SK-N-MC (cell line): ENCODE measurements at regions not wholly inside any gene's neighbourhood (a gene's known extent, or its start where the extent isn't known, plus 50 kb on each side); places are given as distances from the start of the nearest gene placed in this dataset.

ENCODE experiments used
- DNase-seq: peaks from one replicate; pipeline ENCODE4 v3.0.0-alpha.2; 2011; ENCODE audit warnings: low read depth, low spot score
- H3K27ac ChIP-seq: fragments of 200-600 bp; sonication (generic); 2 replicates; pipeline ENCODE4 v1.5.1; 2016; ENCODE audit warnings: mixed run types
- H3K36me3 ChIP-seq: fragments of 200-600 bp; sonication (generic); 2 replicates; pipeline ENCODE4 v1.6.1; 2017; ENCODE audit warnings: antibody characterized with exemption, low read length, mixed read lengths; ENCODE audit not compliant: insufficient read depth
- H3K4me3 ChIP-seq: fragments of 200-600 bp; sonication (generic); 2 replicates; pipeline ENCODE4 v1.5.1; 2016
- H3K9ac ChIP-seq: fragments of 200-600 bp; sonication (generic); 2 replicates; pipeline ENCODE4 v1.8.0; 2017; ENCODE audit warnings: mixed run types, mixed read lengths; ENCODE audit not compliant: insufficient read length
- H3K9me3 ChIP-seq: fragments of 200-600 bp; sonication (generic); 2 replicates; pipeline ENCODE4 v1.6.1; 2017; ENCODE audit warnings: low read depth, mild to moderate bottlenecking, antibody characterized with exemption, low read length, moderate library complexity, mixed read lengths
- EZH2 ChIP-seq: fragments of 200-600 bp; sonication (generic); IDR thresholded peaks from one replicate; pipeline ENCODE4 v1.6.1; 2017; ENCODE audit warnings: antibody characterized with exemption
- FOXP2 ChIP-seq: optimal IDR thresholded peaks from 2 replicates; pipeline ENCODE3; 2011; ENCODE audit warnings: mild to moderate bottlenecking, moderate library complexity; ENCODE audit not compliant: insufficient read depth; ENCODE audit errors: extremely low read length, control extremely low read depth
- POLR2AphosphoS5 ChIP-seq: IDR thresholded peaks from 2 replicates; pipeline ENCODE4 v1.6.1; 2012; ENCODE audit warnings: mild to moderate bottlenecking, low read depth, low read length, borderline replicate concordance

GRCh38 chr12:125263385-125263784, 198.2 kb downstream of the AACS start:
- no peak overlapping the region for H3K4me3 ChIP-seq
- H3K9ac ChIP-seq = no peak overlapping the region
- peaks cover 92% of the 10 kb centered on the region for H3K36me3 ChIP-seq
- no peak for DNase-seq
- no peaks in the 10 kb centered on the region for H3K9me3 ChIP-seq
- H3K27ac ChIP-seq = no peak overlapping the region
- TF ChIP-seq POLR2AphosphoS5 = no peak
- TF ChIP-seq FOXP2 = no peak
- TF ChIP-seq EZH2 = no peak

GRCh38 chr12:125267114-125267513, 201.9 kb downstream of the AACS start:
- no peak overlapping the region for H3K4me3 ChIP-seq
- no peak overlapping the region for H3K27ac ChIP-seq

GRCh38 chr12:125269276-125269675, 204.0 kb downstream of the AACS start:
- Histone ChIP-seq H3K9me3 (no peaks in the 10 kb centered on the region), H3K27ac (no peak overlapping the region), H3K36me3 (peaks cover 58% of the 10 kb centered on the region), H3K4me3 (no peak overlapping the region), H3K9ac (no peak overlapping the region)
- TF ChIP-seq POLR2AphosphoS5 (no peak), FOXP2 (no peak), EZH2 (no peak)
- DNase-seq = no peak

More at GRCh38 chr12:125267114-125267513, 201.9 kb downstream of the AACS start:
- no peak for DNase-seq
- no peak overlapping the region for H3K9ac ChIP-seq
- TF ChIP-seq EZH2 (no peak), FOXP2 (no peak), POLR2AphosphoS5 (no peak)
- no peaks in the 10 kb centered on the region for H3K9me3 ChIP-seq
- H3K36me3 ChIP-seq = peaks cover 70% of the 10 kb centered on the region

- Histone ChIP-seq H3K27ac (no peak overlapping the region), H3K4me3 (no peak overlapping the region), H3K9me3 (no peaks in the 10 kb centered on the region), H3K36me3 (peaks cover 48% of the 10 kb centered on the region), H3K9ac (no peak overlapping the region)
- TF ChIP-seq EZH2 (no peak), FOXP2 (no peak), POLR2AphosphoS5 (no peak)
- no peak for DNase-seq
Measured at GRCh38 chr12:125271892-125272291, 206.7 kb downstream of the AACS start.

- H3K9me3 ChIP-seq = no peaks in the 10 kb centered on the region
- H3K9ac ChIP-seq = no peak overlapping the region
- no peak for DNase-seq
- no peak for TF ChIP-seq EZH2
- TF ChIP-seq FOXP2 = no peak
- TF ChIP-seq POLR2AphosphoS5 = no peak
- no peak overlapping the region; the same call in 1 of the 2 replicates for H3K27ac ChIP-seq
- no peak overlapping the region for H3K4me3 ChIP-seq
- H3K36me3 ChIP-seq = peaks cover 43% of the 10 kb centered on the region
Measured at GRCh38 chr12:125272383-125272933, 207.2 kb downstream of the AACS start.

GRCh38 chr12:125276567-125276966, 211.3 kb downstream of the AACS start:
- Histone ChIP-seq H3K36me3 (peaks cover 21% of the 10 kb centered on the region; the same call in 1 of the 2 replicates), H3K27ac (no peak overlapping the region), H3K9ac (no peak overlapping the region), H3K9me3 (no peaks in the 10 kb centered on the region), H3K4me3 (no peak overlapping the region)
- no peak for TF ChIP-seq EZH2
- no peak for TF ChIP-seq FOXP2
- no peak for TF ChIP-seq POLR2AphosphoS5
- no peak for DNase-seq

- Histone ChIP-seq H3K27ac (peak overlapping the region; percentile 69; the same call in 1 of the 2 replicates), H3K4me3 (no peak overlapping the region), H3K9me3 (no peaks in the 10 kb centered on the region), H3K36me3 (peaks cover 25% of the 10 kb centered on the region), H3K9ac (no peak overlapping the region)
- TF ChIP-seq FOXP2 (no peak), POLR2AphosphoS5 (no peak), EZH2 (no peak)
- DNase-seq = no peak
Measured at GRCh38 chr12:125280482-125281377, 215.5 kb downstream of the AACS start.

GRCh38 chr12:125282921-125283320, 217.7 kb downstream of the AACS start:
- no peaks in the 10 kb centered on the region for H3K9me3 ChIP-seq
- peak; percentile 59 for DNase-seq
- H3K4me3 ChIP-seq = peak overlapping the region; percentile 36; the same call in 1 of the 2 replicates

GRCh38 chr12:125283521-125283920, 218.3 kb downstream of the AACS start:
- Histone ChIP-seq H3K36me3 (peaks cover 28% of the 10 kb centered on the region), H3K9ac (no peak overlapping the region), H3K4me3 (no peak overlapping the region), H3K27ac (peak overlapping the region; percentile 86), H3K9me3 (no peaks in the 10 kb centered on the region)
- TF ChIP-seq EZH2 (no peak), FOXP2 (no peak), POLR2AphosphoS5 (no peak)
- DNase-seq = no peak

More at GRCh38 chr12:125282921-125283320, 217.7 kb downstream of the AACS start:
- Histone ChIP-seq H3K9ac (no peak overlapping the region), H3K36me3 (peaks cover 28% of the 10 kb centered on the region), H3K27ac (peak overlapping the region; percentile 86)
- no peak for TF ChIP-seq EZH2
- no peak for TF ChIP-seq POLR2AphosphoS5
- TF ChIP-seq FOXP2 = no peak
